PFSK-1 (cell line): ENCODE measurements at regions not wholly inside any gene's neighbourhood (a gene's known extent, or its start where the extent isn't known, plus 50 kb on each side); places are given as distances from the start of the nearest gene placed in this dataset.

Experiments used
- FOXP2 ChIP-seq: optimal IDR thresholded peaks from 2 replicates; pipeline ENCODE3; 2011; ENCODE audit warnings: borderline replicate concordance, control low read depth, inconsistent platforms; ENCODE audit not compliant: insufficient read depth; ENCODE audit errors: extremely low read length, extremely low read depth
- POLR2AphosphoS5 ChIP-seq: IDR thresholded peaks from 2 replicates; pipeline ENCODE4 v1.6.1; 2012; ENCODE audit warnings: low read depth, mild to moderate bottlenecking, control low read depth, low read length, moderate library complexity
- REST ChIP-seq, 2 experiments: IDR thresholded peaks; 2 replicates each; pipeline versions ENCODE4 v1.6.1 to v1.8.0; 2011 to 2012; ENCODE audit warnings: low read depth in 2 of 2, low read length in 2 of 2, control low read depth in 1 of 2, inconsistent platforms in 1 of 2, mild to moderate bottlenecking in 1 of 2, moderate library complexity in 1 of 2; ENCODE audit not compliant: insufficient read depth in 1 of 2
- SIN3A ChIP-seq: IDR thresholded peaks from 2 replicates; pipeline ENCODE4 v1.6.1; 2012; ENCODE audit warnings: mild to moderate bottlenecking, low read length, moderate library complexity, borderline replicate concordance; ENCODE audit not compliant: insufficient read depth
- TAF1 ChIP-seq: IDR thresholded peaks from 2 replicates; pipeline ENCODE4 v1.6.1; 2012; ENCODE audit warnings: low read length, control low read depth, borderline replicate concordance; ENCODE audit not compliant: insufficient read depth

GRCh38 chr1:190602325-190602724 lies 124.7 kb upstream of the BRINP3 start:
- no peak for TF ChIP-seq TAF1
- TF ChIP-seq SIN3A: no peak
- TF ChIP-seq POLR2AphosphoS5: no peak
- no peak for TF ChIP-seq FOXP2
- TF ChIP-seq REST (IDR thresholded peaks at IDR 0.05; ENCODE audit: insufficient read depth in 1 of 2, low read depth in 2 of 2, low read length in 2 of 2): no peak
